Spleen (tissue), 7 donors: ENCODE measurements at regions not wholly inside any gene's neighbourhood (a gene's known extent, or its start where the extent isn't known, plus 50 kb on each side); places are given as distances from the start of the nearest gene placed in this dataset.

Source experiments
- CTCF ChIP-seq, 11 experiments: fragments of 200-600 bp in 7 of 11; fragments of 450-650 bp in 4 of 11; sonication (generic) in 4 of 11; IDR thresholded peaks in 8 of 11; conservative IDR thresholded peaks in 3 of 11; 1 replicate in 7 of 11; 2 replicates in 4 of 11; pipeline versions ENCODE4 v1.4.0 to v1.8.0; 2016 to 2021; ENCODE audit warnings: antibody characterized with exemption in 11 of 11, inconsistent platforms in 4 of 11, mild to moderate bottlenecking in 1 of 11
- POLR2A ChIP-seq, 3 donors: fragments of 450-650 bp; IDR thresholded peaks; one replicate each; pipeline ENCODE4 v1.5.1; 2017; ENCODE audit warnings: antibody characterized with exemption in 3 of 3, mild to moderate bottlenecking in 1 of 3
- POLR2AphosphoS5 ChIP-seq, 3 donors: sonication (generic); formaldehyde crosslinking; IDR thresholded peaks; one replicate each; pipeline ENCODE4 v1.5.1; 2017; ENCODE audit warnings: antibody characterized with exemption in 3 of 3
- donor health status: DM: no; HTN: no; CAD: no; lungs with moderate emphysema.
- donor health status: DM: no; HTN: no; CAD: no.
- donor health status: DM: no; HTN: no; CAD: no.

DNA sequence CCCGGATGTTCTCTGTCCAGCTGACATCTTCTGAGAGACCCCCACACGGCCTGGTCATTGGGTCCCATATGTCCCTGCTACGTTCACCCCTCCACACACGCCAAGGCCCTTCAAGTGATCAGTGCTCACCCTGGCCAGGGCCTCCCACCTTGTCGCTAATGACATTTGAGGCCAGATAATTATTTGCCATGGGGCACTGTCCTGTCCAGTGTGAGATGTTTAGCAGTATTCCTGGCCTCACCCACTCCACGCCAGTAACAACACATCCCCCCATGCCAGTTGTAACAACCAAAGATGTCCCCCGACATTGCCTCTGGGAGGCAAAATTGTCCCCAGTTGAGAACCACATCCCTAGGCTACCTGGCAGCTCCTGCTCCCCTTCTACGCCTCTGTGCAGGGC lies 49.9 kb upstream of the NANOS1 start:
- TF ChIP-seq CTCF (IDR thresholded peaks at IDR 0.05 in 8 of 11, conservative IDR thresholded peaks at IDR 0.05 in 3 of 11) (no peak), POLR2A (IDR thresholded peaks at IDR 0.05) (no peak), POLR2AphosphoS5 (IDR thresholded peaks at IDR 0.05) (no peak)
